WTC11 (cell line): ENCODE measurements at regions not wholly inside any gene's neighbourhood (a gene's known extent, or its start where the extent isn't known, plus 50 kb on each side); places are given as distances from the start of the nearest gene placed in this dataset.

ENCODE experiments used
- ATAC-seq: fragments of 200-7000 bp; cut with Tn5 transposase; 2 replicates; pipeline ENCODE4 v1.10.0; 2021; ENCODE audit warnings: mild to moderate bottlenecking, moderate library complexity
- CTCF ChIA-PET: fragments of 300-600 bp; sonication (Branson Sonifier 250); formaldehyde crosslinking; loops from one replicate; lab custom pipeline; 2021; ENCODE audit warnings: antibody characterized with exemption; lab: Charles Lee
- POLR2A ChIA-PET: fragments of 350-600 bp; sonication (Branson Sonifier 250); formaldehyde crosslinking; loops from one replicate; lab custom pipeline; 2021; ENCODE audit warnings: antibody characterized with exemption; lab: Charles Lee
- DNase-seq: peaks from one replicate; pipeline ENCODE4 v3.0.0; 2021; ENCODE audit warnings: low spot score
- H3K27ac Mint-ChIP-seq: 2 replicates; pipeline ENCODE4 v1.8.0; 2021; ENCODE audit warnings: mixed read lengths
- H3K27me3 Mint-ChIP-seq: 2 replicates; pipeline ENCODE4 v1.8.0; 2021; ENCODE audit warnings: low read depth, mild to moderate bottlenecking, moderate library complexity, mixed read lengths
- H3K36me3 Mint-ChIP-seq: 2 replicates; pipeline ENCODE4 v1.8.0; 2021; ENCODE audit warnings: mixed read lengths
- H3K4me1 Mint-ChIP-seq: 2 replicates; pipeline ENCODE4 v1.8.0; 2022; ENCODE audit warnings: mixed read lengths
- H3K4me3 Mint-ChIP-seq: 2 replicates; pipeline ENCODE4 v1.8.0; 2021; ENCODE audit warnings: mild to moderate bottlenecking, moderate library complexity, mixed read lengths
- H3K9me3 Mint-ChIP-seq: 2 replicates; pipeline ENCODE4 v1.8.0; 2021; ENCODE audit warnings: mixed read lengths
- CBFB ChIP-seq: sonication (generic); formaldehyde crosslinking; IDR thresholded peaks from 2 replicates; pipeline ENCODE4 v1.8.1; 2022; ENCODE audit warnings: mild to moderate bottlenecking, low read depth, missing genetic modification reagents
- CREM ChIP-seq: sonication (generic); formaldehyde crosslinking; IDR thresholded peaks from 2 replicates; pipeline ENCODE4 v1.8.1; 2022; ENCODE audit warnings: mild to moderate bottlenecking, missing genetic modification reagents, moderate library complexity
- EMX1 ChIP-seq: fragments of 250-450 bp; sonication (Bioruptor Pico); IDR thresholded peaks from 2 replicates; pipeline ENCODE4 v1.8.0; 2021; ENCODE audit warnings: mild to moderate bottlenecking
- ESRRA ChIP-seq: sonication (generic); formaldehyde crosslinking; IDR thresholded peaks from 2 replicates; pipeline ENCODE4 v1.8.1; 2022; ENCODE audit warnings: mild to moderate bottlenecking, missing genetic modification reagents, borderline replicate concordance
- SOX15 ChIP-seq: fragments of 250-450 bp; sonication (Bioruptor Pico); IDR thresholded peaks from 2 replicates; pipeline ENCODE4 v1.9.0; 2021; ENCODE audit warnings: mild to moderate bottlenecking
- TF ChIP-seq, protein P1 (sequence below): fragments of 250-450 bp; sonication (Bioruptor Pico); conservative IDR thresholded peaks from 2 replicates; pipeline ENCODE4 v1.9.0; 2021; ENCODE audit warnings: mild to moderate bottlenecking
- TF ChIP-seq, protein P2 (sequence below): sonication (generic); formaldehyde crosslinking; IDR thresholded peaks from 2 replicates; pipeline ENCODE4 v1.8.1; 2023; ENCODE audit warnings: mild to moderate bottlenecking, missing genetic modification reagents
- TF ChIP-seq, protein P3 (sequence below): sonication (generic); formaldehyde crosslinking; IDR thresholded peaks from 2 replicates; pipeline ENCODE4 v1.8.1; 2022; ENCODE audit warnings: low read depth, mild to moderate bottlenecking, moderate library complexity, missing genetic modification reagents, borderline replicate concordance
- TF ChIP-seq, protein P4 (sequence below): sonication (generic); formaldehyde crosslinking; IDR thresholded peaks from 2 replicates; pipeline ENCODE4 v1.8.1; 2022; ENCODE audit warnings: low read depth, missing genetic modification reagents, borderline replicate concordance
- TF ChIP-seq, protein P5 (sequence below): fragments of 250-450 bp; sonication (Bioruptor Pico); IDR thresholded peaks from 2 replicates; pipeline ENCODE4 v1.9.0; 2021; ENCODE audit warnings: mild to moderate bottlenecking, borderline replicate concordance
- TF ChIP-seq, protein P6 (sequence below): sonication (generic); formaldehyde crosslinking; IDR thresholded peaks from 2 replicates; pipeline ENCODE4 v1.8.0; 2022; ENCODE audit warnings: mild to moderate bottlenecking, missing genetic modification reagents
- TF ChIP-seq, protein P7 (sequence below): sonication (generic); formaldehyde crosslinking; IDR thresholded peaks from 2 replicates; pipeline ENCODE4 v1.8.1; 2023; ENCODE audit warnings: mild to moderate bottlenecking, moderate library complexity, missing genetic modification reagents
- TF ChIP-seq, protein P8 (sequence below): sonication (generic); formaldehyde crosslinking; IDR thresholded peaks from 2 replicates; pipeline ENCODE4 v1.8.0; 2023; ENCODE audit warnings: missing genetic modification reagents

DNA sequence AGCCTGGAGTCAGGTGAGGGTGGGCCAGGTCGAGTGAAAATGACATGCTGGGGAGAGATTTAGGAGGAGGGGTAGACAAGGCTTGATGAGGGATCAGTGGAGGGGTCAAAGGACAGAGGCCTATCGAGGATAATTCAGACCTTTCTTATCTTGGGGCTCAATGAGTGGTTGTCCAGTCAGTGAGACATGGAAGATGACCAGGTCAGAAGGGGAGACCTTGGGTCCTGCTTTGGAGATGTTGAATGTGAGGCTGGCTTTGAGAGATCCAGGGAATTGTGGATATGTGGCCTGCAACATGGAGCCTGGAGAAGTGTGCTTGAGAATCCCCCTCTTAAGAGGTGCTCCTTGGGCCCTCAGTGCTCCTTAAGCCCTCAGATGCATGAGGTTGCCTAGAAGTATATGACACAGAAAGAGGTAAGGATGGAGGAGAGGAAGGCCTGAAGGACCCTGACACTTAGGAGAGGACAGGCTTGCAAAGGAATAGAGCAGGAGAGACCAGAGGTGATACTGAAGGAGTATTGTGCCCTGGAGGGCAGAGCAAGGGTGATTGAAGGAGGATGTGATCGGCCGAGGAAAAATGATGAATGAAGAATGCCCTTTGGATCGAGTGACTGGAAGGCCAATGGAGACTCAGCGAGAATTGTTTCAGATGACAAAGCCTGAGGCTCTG is 129.8 kb upstream of the GPR26 start:
- Mint-ChIP-seq H3K4me3 (no peak overlapping the region), H3K27ac (peak overlapping the region; percentile 47; the same call in 1 of the 2 replicates), H3K4me1 (peaks cover 54% of the 10 kb centered on the region), H3K36me3 (peaks cover 16% of the 10 kb centered on the region), H3K27me3 (peaks cover 5% of the 10 kb centered on the region)
- CTCF ChIA-PET: no interaction called here
- ATAC-seq: no peak
- POLR2A ChIA-PET: no interaction called here
- TF ChIP-seq, protein P1, sequence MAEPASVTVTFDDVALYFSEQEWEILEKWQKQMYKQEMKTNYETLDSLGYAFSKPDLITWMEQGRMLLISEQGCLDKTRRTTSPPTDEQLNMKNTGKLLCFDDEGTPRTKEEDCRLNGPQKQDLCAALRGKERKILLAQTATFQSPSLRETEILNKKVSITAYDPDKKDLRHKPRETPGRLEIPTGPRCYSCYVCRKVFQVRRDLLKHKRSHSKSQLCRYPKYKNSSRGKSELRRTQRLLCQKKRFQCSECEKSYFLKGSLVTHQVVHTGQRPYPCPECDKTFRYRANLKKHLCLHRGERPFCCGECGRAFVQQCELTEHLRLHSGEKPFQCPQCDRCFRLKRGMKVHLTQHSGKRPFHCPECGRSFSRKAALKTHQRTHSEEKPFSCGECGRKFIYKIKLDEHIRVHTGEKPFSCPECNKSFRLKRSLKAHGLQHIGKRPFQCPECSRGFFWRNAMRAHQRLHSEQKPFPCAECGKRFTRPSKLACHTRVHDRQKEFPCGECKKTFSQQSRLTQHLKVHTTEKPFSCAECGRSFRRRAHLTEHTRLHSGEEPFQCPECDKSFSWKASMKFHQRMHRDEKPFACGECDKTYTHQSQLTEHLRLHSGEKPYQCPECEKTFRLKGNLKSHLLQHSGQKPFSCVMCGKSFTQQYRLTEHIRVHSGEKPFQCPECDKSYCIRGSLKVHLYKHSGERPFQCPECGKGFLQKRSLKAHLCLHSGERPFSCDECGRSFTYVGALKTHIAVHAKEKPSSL (CRISPR knock-in tag): no peak
- TF ChIP-seq, protein P2, sequence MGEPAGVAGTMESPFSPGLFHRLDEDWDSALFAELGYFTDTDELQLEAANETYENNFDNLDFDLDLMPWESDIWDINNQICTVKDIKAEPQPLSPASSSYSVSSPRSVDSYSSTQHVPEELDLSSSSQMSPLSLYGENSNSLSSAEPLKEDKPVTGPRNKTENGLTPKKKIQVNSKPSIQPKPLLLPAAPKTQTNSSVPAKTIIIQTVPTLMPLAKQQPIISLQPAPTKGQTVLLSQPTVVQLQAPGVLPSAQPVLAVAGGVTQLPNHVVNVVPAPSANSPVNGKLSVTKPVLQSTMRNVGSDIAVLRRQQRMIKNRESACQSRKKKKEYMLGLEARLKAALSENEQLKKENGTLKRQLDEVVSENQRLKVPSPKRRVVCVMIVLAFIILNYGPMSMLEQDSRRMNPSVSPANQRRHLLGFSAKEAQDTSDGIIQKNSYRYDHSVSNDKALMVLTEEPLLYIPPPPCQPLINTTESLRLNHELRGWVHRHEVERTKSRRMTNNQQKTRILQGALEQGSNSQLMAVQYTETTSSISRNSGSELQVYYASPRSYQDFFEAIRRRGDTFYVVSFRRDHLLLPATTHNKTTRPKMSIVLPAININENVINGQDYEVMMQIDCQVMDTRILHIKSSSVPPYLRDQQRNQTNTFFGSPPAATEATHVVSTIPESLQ (CRISPR knock-in tag): no peak
- TF ChIP-seq, all 79 proteins: peak for 0
- DNase-seq: no peak
- H3K9me3 Mint-ChIP-seq: peaks cover 28% of the 10 kb centered on the region

DNA sequence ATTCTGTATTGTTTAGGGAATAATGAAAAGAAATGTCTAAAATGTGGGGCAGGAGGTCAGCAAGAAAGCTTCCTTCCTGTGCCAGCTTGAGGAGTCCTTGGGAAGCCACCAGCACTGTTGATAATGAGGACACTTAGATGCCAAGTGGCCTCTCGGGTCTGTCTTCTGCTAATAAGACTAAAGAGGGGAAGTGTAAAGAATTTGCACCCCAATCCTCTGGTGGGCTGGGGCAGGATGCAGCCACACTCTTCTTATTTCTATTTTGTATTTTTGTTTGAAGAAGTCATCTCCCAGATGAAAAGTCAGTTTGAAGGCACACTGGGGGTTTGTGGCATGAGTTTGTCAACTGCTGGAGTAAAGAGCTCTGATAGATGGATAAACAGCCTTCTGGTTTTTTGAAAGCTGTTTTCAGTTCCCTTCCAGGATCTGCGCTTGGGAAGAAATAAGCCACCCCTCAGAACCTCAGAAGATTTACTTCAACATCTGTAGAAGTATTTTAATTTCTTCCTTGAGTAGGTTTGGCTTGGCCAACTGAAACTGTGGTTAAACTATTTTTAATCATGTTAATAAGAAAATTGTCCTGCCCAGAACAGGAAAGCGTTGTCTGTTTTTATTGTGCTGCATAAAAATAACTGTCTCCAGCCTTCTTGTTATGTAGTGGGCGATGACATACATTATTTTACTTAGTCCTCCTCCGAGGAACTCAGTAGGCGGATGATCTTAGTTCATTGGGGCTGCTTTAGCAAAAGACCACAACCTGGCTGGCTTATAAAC is 128.8 kb upstream of the GPR26 start:
- Mint-ChIP-seq H3K36me3 (peaks cover 6% of the 10 kb centered on the region), H3K27ac (peak overlapping the region; percentile 98; the same call in 1 of the 2 replicates), H3K4me1 (peaks cover 61% of the 10 kb centered on the region), H3K27me3 (peaks cover 5% of the 10 kb centered on the region), H3K4me3 (no peak overlapping the region), H3K9me3 (peaks cover 17% of the 10 kb centered on the region)
- no peak for DNase-seq
- CTCF ChIA-PET: interaction anchor here (0.8 kb wide), 1 partner anchor 157 kb away, joined by 3 read pairs; no protein-coding TSS in a partner anchor
- no peak for ATAC-seq
- POLR2A ChIA-PET: no interaction called here
- TF ChIP-seq, protein P3, sequence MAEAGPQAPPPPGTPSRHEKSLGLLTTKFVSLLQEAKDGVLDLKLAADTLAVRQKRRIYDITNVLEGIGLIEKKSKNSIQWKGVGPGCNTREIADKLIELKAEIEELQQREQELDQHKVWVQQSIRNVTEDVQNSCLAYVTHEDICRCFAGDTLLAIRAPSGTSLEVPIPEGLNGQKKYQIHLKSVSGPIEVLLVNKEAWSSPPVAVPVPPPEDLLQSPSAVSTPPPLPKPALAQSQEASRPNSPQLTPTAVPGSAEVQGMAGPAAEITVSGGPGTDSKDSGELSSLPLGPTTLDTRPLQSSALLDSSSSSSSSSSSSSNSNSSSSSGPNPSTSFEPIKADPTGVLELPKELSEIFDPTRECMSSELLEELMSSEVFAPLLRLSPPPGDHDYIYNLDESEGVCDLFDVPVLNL (CRISPR knock-in tag): no peak
- TF ChIP-seq, protein P4, sequence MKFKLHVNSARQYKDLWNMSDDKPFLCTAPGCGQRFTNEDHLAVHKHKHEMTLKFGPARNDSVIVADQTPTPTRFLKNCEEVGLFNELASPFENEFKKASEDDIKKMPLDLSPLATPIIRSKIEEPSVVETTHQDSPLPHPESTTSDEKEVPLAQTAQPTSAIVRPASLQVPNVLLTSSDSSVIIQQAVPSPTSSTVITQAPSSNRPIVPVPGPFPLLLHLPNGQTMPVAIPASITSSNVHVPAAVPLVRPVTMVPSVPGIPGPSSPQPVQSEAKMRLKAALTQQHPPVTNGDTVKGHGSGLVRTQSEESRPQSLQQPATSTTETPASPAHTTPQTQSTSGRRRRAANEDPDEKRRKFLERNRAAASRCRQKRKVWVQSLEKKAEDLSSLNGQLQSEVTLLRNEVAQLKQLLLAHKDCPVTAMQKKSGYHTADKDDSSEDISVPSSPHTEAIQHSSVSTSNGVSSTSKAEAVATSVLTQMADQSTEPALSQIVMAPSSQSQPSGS: no peak
- TF ChIP-seq, protein P5, sequence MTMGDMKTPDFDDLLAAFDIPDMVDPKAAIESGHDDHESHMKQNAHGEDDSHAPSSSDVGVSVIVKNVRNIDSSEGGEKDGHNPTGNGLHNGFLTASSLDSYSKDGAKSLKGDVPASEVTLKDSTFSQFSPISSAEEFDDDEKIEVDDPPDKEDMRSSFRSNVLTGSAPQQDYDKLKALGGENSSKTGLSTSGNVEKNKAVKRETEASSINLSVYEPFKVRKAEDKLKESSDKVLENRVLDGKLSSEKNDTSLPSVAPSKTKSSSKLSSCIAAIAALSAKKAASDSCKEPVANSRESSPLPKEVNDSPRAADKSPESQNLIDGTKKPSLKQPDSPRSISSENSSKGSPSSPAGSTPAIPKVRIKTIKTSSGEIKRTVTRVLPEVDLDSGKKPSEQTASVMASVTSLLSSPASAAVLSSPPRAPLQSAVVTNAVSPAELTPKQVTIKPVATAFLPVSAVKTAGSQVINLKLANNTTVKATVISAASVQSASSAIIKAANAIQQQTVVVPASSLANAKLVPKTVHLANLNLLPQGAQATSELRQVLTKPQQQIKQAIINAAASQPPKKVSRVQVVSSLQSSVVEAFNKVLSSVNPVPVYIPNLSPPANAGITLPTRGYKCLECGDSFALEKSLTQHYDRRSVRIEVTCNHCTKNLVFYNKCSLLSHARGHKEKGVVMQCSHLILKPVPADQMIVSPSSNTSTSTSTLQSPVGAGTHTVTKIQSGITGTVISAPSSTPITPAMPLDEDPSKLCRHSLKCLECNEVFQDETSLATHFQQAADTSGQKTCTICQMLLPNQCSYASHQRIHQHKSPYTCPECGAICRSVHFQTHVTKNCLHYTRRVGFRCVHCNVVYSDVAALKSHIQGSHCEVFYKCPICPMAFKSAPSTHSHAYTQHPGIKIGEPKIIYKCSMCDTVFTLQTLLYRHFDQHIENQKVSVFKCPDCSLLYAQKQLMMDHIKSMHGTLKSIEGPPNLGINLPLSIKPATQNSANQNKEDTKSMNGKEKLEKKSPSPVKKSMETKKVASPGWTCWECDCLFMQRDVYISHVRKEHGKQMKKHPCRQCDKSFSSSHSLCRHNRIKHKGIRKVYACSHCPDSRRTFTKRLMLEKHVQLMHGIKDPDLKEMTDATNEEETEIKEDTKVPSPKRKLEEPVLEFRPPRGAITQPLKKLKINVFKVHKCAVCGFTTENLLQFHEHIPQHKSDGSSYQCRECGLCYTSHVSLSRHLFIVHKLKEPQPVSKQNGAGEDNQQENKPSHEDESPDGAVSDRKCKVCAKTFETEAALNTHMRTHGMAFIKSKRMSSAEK: no peak
- TF ChIP-seq EMX1 (CRISPR knock-in tag): no peak
- TF ChIP-seq, protein P6, sequence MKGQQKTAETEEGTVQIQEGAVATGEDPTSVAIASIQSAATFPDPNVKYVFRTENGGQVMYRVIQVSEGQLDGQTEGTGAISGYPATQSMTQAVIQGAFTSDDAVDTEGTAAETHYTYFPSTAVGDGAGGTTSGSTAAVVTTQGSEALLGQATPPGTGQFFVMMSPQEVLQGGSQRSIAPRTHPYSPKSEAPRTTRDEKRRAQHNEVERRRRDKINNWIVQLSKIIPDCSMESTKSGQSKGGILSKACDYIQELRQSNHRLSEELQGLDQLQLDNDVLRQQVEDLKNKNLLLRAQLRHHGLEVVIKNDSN (CRISPR knock-in tag): no peak
- TF ChIP-seq CBFB (CRISPR knock-in tag): no peak
- TF ChIP-seq ESRRA (CRISPR knock-in tag): no peak
- TF ChIP-seq, protein P7, sequence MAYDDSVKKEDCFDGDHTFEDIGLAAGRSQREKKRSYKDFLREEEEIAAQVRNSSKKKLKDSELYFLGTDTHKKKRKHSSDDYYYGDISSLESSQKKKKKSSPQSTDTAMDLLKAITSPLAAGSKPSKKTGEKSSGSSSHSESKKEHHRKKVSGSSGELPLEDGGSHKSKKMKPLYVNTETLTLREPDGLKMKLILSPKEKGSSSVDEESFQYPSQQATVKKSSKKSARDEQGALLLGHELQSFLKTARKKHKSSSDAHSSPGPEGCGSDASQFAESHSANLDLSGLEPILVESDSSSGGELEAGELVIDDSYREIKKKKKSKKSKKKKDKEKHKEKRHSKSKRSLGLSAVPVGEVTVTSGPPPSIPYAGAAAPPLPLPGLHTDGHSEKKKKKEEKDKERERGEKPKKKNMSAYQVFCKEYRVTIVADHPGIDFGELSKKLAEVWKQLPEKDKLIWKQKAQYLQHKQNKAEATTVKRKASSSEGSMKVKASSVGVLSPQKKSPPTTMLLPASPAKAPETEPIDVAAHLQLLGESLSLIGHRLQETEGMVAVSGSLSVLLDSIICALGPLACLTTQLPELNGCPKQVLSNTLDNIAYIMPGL (CRISPR knock-in tag): no peak
- no peak for TF ChIP-seq CREM (CRISPR knock-in tag)
- TF ChIP-seq, protein P8, sequence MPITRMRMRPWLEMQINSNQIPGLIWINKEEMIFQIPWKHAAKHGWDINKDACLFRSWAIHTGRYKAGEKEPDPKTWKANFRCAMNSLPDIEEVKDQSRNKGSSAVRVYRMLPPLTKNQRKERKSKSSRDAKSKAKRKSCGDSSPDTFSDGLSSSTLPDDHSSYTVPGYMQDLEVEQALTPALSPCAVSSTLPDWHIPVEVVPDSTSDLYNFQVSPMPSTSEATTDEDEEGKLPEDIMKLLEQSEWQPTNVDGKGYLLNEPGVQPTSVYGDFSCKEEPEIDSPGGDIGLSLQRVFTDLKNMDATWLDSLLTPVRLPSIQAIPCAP (CRISPR knock-in tag): no peak
- TF ChIP-seq SOX15 (CRISPR knock-in tag): no peak
- TF ChIP-seq, protein P1 (CRISPR knock-in tag): no peak
